Activated CD8-positive, alpha-beta memory T cell treated with anti-CD3 and anti-CD28 coated beads, Interleukin-2, amount 50 U/mL, for 48 hours (primary cell): ENCODE measurements at regions not wholly inside any gene's neighbourhood (a gene's known extent, or its start where the extent isn't known, plus 50 kb on each side); places are given as distances from the start of the nearest gene placed in this dataset.

Experiments used
- DNase-seq: peaks from one replicate; pipeline ENCODE4 v3.0.0-alpha.2; 2020

GRCh38 chr14:104277416-104278213, 139.2 kb downstream of the KIF26A start:
- no peak for DNase-seq

GRCh38 chr14:104278214-104278534, 139.8 kb downstream of the KIF26A start:
- DNase-seq: no peak

- DNase-seq: no peak
These were observed 141.9 kb downstream of the KIF26A start for GRCh38 chr14:104280085-104280901.

- DNase-seq: no peak
These were observed 142.7 kb downstream of the KIF26A start for GRCh38 chr14:104280902-104281767.

GRCh38 chr14:104281768-104282301, 143.4 kb downstream of the KIF26A start:
- DNase-seq: no peak

- no peak for DNase-seq
These were observed 144.2 kb downstream of the KIF26A start for GRCh38 chr14:104282332-104283196.

GRCh38 chr14:104283197-104284106, 145.1 kb downstream of the KIF26A start:
- no peak for DNase-seq

GRCh38 chr14:104284107-104284592, 145.8 kb downstream of the KIF26A start:
- DNase-seq: no peak

GRCh38 chr14:104284636-104285507, 146.5 kb downstream of the KIF26A start:
- no peak for DNase-seq

- no peak for DNase-seq
These were observed 147.1 kb downstream of the KIF26A start for GRCh38 chr14:104285508-104285840.

GRCh38 chr14:104286086-104286485, 147.7 kb downstream of the KIF26A start:
- no peak for DNase-seq

GRCh38 chr14:104286496-104286895, 148.1 kb downstream of the KIF26A start:
- DNase-seq: no peak

- DNase-seq: no peak
These were observed 149.1 kb downstream of the KIF26A start for GRCh38 chr14:104287301-104288009.

- no peak for DNase-seq
These were observed 149.9 kb downstream of the KIF26A start for GRCh38 chr14:104288272-104288671.

- no peak for DNase-seq
These were observed 151.1 kb downstream of the KIF26A start for GRCh38 chr14:104289507-104289906.

- DNase-seq: no peak
These were observed 151.8 kb downstream of the KIF26A start for GRCh38 chr14:104290058-104290667.

- DNase-seq: no peak
These were observed 152.4 kb downstream of the KIF26A start for GRCh38 chr14:104290756-104291122.

GRCh38 chr14:104291123-104292000, 153.0 kb downstream of the KIF26A start:
- no peak for DNase-seq
